GM23248 (cell line): ENCODE measurements at regions not wholly inside any gene's neighbourhood (a gene's known extent, or its start where the extent isn't known, plus 50 kb on each side); places are given as distances from the start of the nearest gene placed in this dataset.

Source experiments
- DNase-seq: peaks from one replicate; pipeline ENCODE4 v3.0.0-alpha.2; 2015
- H2AFZ ChIP-seq: fragments of 200-600 bp; sonication (generic); 2 replicates; pipeline ENCODE4 v1.6.1; 2016; ENCODE audit warnings: antibody characterized with exemption
- H3F3A ChIP-seq: fragments of 200-600 bp; sonication (generic); 2 replicates; pipeline ENCODE4 v1.6.1; 2016; ENCODE audit warnings: mild to moderate bottlenecking, antibody characterized with exemption, mixed run types; ENCODE audit not compliant: insufficient read depth
- H3K27ac ChIP-seq: fragments of 200-600 bp; sonication (generic); 2 replicates; pipeline ENCODE4 v1.5.1; 2016; ENCODE audit warnings: mild to moderate bottlenecking
- H3K27me3 ChIP-seq: fragments of 200-600 bp; sonication (generic); replicated peaks from 2 replicates; pipeline ENCODE4 v1.6.1; 2016; ENCODE audit warnings: mild to moderate bottlenecking; ENCODE audit not compliant: insufficient read depth
- H3K36me3 ChIP-seq: fragments of 200-600 bp; sonication (generic); 2 replicates; pipeline ENCODE4 v1.6.1; 2016; ENCODE audit warnings: low read depth, mild to moderate bottlenecking
- H3K4me1 ChIP-seq: fragments of 200-600 bp; sonication (generic); 2 replicates; pipeline ENCODE4 v1.6.1; 2016; ENCODE audit warnings: mild to moderate bottlenecking; ENCODE audit not compliant: insufficient read depth
- H3K4me2 ChIP-seq: fragments of 200-600 bp; sonication (generic); one replicate; pipeline ENCODE4 v1.6.1; 2016; ENCODE audit warnings: mild to moderate bottlenecking; ENCODE audit not compliant: unreplicated experiment
- H3K4me3 ChIP-seq: fragments of 200-600 bp; sonication (generic); 2 replicates; pipeline ENCODE4 v1.5.1; 2016; ENCODE audit warnings: mild to moderate bottlenecking
- H3K79me2 ChIP-seq: fragments of 200-600 bp; sonication (generic); 2 replicates; pipeline ENCODE4 v1.6.1; 2016; ENCODE audit warnings: mild to moderate bottlenecking; ENCODE audit not compliant: insufficient read depth
- H3K9ac ChIP-seq: fragments of 200-600 bp; sonication (generic); 2 replicates; pipeline ENCODE4 v1.6.1; 2016; ENCODE audit warnings: mild to moderate bottlenecking
- H3K9me2 ChIP-seq: fragments of 200-600 bp; sonication (generic); 2 replicates; pipeline ENCODE4 v1.6.1; 2016; ENCODE audit warnings: mixed run types, mild to moderate bottlenecking, moderate library complexity; ENCODE audit not compliant: insufficient read depth
- H3K9me3 ChIP-seq: fragments of 200-600 bp; sonication (generic); one replicate; pipeline ENCODE4 v1.6.1; 2017; ENCODE audit warnings: low read depth
- H4K20me1 ChIP-seq: fragments of 200-600 bp; sonication (generic); 2 replicates; pipeline ENCODE4 v1.6.0; 2016; ENCODE audit not compliant: insufficient read depth
- EZH2 ChIP-seq: fragments of 200-600 bp; sonication (generic); IDR thresholded peaks from 2 replicates; pipeline ENCODE4 v1.6.1; 2018; ENCODE audit warnings: antibody characterized with exemption, mild to moderate bottlenecking; ENCODE audit not compliant: insufficient read depth, poor library complexity, severe bottlenecking
- EZH2phosphoT487 ChIP-seq: fragments of 200-600 bp; sonication (generic); IDR thresholded peaks from 2 replicates; pipeline ENCODE4 v1.6.1; 2018; ENCODE audit warnings: antibody characterized with exemption, moderate library complexity, mild to moderate bottlenecking, low read depth; ENCODE audit not compliant: insufficient read depth
- WGBS, 2 experiments: methylation state at CpG; one replicate each; pipeline ENCODE4 v1.1.6; 2015 to 2017; ENCODE audit warnings: low lambda C conversion rate in 2 of 2, low coverage in 1 of 2; ENCODE audit errors: missing lambda C conversion rate in 2 of 2; 5-methylcytosine and 5-hydroxymethylcytosine counted together
- in situ Hi-C: fragments of 300-500 bp; cut with MboI; formaldehyde crosslinking; loops from 2 replicates; pipeline ENCODE4 v1.15.0; 2020

GRCh38 chr4:53788011-53788410 lies 196.7 kb upstream of the LNX1 start:
- no peaks in the 10 kb centered on the region for H4K20me1 ChIP-seq
- H3K9me3 ChIP-seq: no peaks in the 10 kb centered on the region
- no peak overlapping the region for H2AFZ ChIP-seq
- no peak overlapping the region for H3K9ac ChIP-seq
- H3K27me3 ChIP-seq: no peaks in the 10 kb centered on the region
- H3K27ac ChIP-seq: no peak overlapping the region
- H3K4me1 ChIP-seq: peaks cover 12% of the 10 kb centered on the region
- TF ChIP-seq EZH2phosphoT487: no peak
- no peak for TF ChIP-seq EZH2
- no peaks in the 10 kb centered on the region for H3K36me3 ChIP-seq
- H3K9me2 ChIP-seq: no peaks in the 10 kb centered on the region
- no peak overlapping the region for H3K4me2 ChIP-seq
- in situ Hi-C loops: no loop called here
- no peaks in the 10 kb centered on the region for H3K79me2 ChIP-seq
- DNase-seq: no peak
- peaks cover 5% of the 10 kb centered on the region; the same call in 1 of the 2 replicates for H3F3A ChIP-seq
- whole genome bisulfite sequencing, 2 experiments: 53 to 71% methylated on average over 3 of the region's 3 CpGs
- no peak overlapping the region for H3K4me3 ChIP-seq

GRCh38 chr4:53786632-53787031 lies 195.3 kb upstream of the LNX1 start:
- peak overlapping the region; percentile 56 for H2AFZ ChIP-seq
- H3K79me2 ChIP-seq: no peaks in the 10 kb centered on the region
- no peak overlapping the region for H3K4me3 ChIP-seq
- H3K27me3 ChIP-seq: no peaks in the 10 kb centered on the region
- H3K4me2 ChIP-seq: peak overlapping the region; percentile 7
- DNase-seq: no peak
- peaks cover 12% of the 10 kb centered on the region for H3K4me1 ChIP-seq
- no peaks in the 10 kb centered on the region for H3K9me2 ChIP-seq
- no peaks in the 10 kb centered on the region for H4K20me1 ChIP-seq
- in situ Hi-C loops: no loop called here
- H3F3A ChIP-seq: peaks cover 11% of the 10 kb centered on the region; the same call in 1 of the 2 replicates
- 25 to 39% methylated on average over 4 of the region's 4 CpGs for WGBS, 2 experiments
- H3K9me3 ChIP-seq: no peaks in the 10 kb centered on the region
- no peak for TF ChIP-seq EZH2phosphoT487
- no peak for TF ChIP-seq EZH2
- H3K27ac ChIP-seq: no peak overlapping the region
- H3K36me3 ChIP-seq: no peaks in the 10 kb centered on the region
- no peak overlapping the region for H3K9ac ChIP-seq

GRCh38 chr4:53785996-53786395 lies 194.7 kb upstream of the LNX1 start:
- H3K4me2 ChIP-seq: no peak overlapping the region
- H3F3A ChIP-seq: peaks cover 17% of the 10 kb centered on the region
- no peaks in the 10 kb centered on the region for H4K20me1 ChIP-seq
- H3K4me1 ChIP-seq: peaks cover 16% of the 10 kb centered on the region
- H3K36me3 ChIP-seq: no peaks in the 10 kb centered on the region
- TF ChIP-seq EZH2 (no peak), EZH2phosphoT487 (no peak)
- no peaks in the 10 kb centered on the region for H3K9me3 ChIP-seq
- H3K9me2 ChIP-seq: no peaks in the 10 kb centered on the region
- in situ Hi-C loops: no loop called here
- no peak overlapping the region for H3K27ac ChIP-seq
- H3K4me3 ChIP-seq: no peak overlapping the region
- no peak for DNase-seq
- no peak overlapping the region for H2AFZ ChIP-seq
- no peak overlapping the region for H3K9ac ChIP-seq
- 82 to 86% methylated on average over 6 of the region's 6 CpGs for WGBS, 2 experiments
- no peaks in the 10 kb centered on the region for H3K79me2 ChIP-seq
- no peaks in the 10 kb centered on the region for H3K27me3 ChIP-seq

GRCh38 chr4:53784112-53784511 lies 192.8 kb upstream of the LNX1 start:
- no peaks in the 10 kb centered on the region for H3K9me3 ChIP-seq
- H3K4me1 ChIP-seq: peaks cover 24% of the 10 kb centered on the region
- H3K36me3 ChIP-seq: no peaks in the 10 kb centered on the region
- H3K79me2 ChIP-seq: no peaks in the 10 kb centered on the region
- in situ Hi-C loops: no loop called here
- H3K9ac ChIP-seq: no peak overlapping the region
- H4K20me1 ChIP-seq: no peaks in the 10 kb centered on the region
- no peaks in the 10 kb centered on the region for H3K9me2 ChIP-seq
- H3K4me2 ChIP-seq: no peak overlapping the region
- no peak overlapping the region for H3K27ac ChIP-seq
- no peaks in the 10 kb centered on the region for H3K27me3 ChIP-seq
- no peak overlapping the region for H2AFZ ChIP-seq
- no peak overlapping the region for H3K4me3 ChIP-seq
- no peak for DNase-seq
- H3F3A ChIP-seq: peaks cover 24% of the 10 kb centered on the region
- WGBS, 2 experiments: 94 to 96% methylated on average over 3 of the region's 3 CpGs
- no peak for TF ChIP-seq EZH2
- no peak for TF ChIP-seq EZH2phosphoT487

- H3K4me1 ChIP-seq: peaks cover 26% of the 10 kb centered on the region
- in situ Hi-C loops: no loop called here
- H3K36me3 ChIP-seq: no peaks in the 10 kb centered on the region
- peaks cover 26% of the 10 kb centered on the region for H3F3A ChIP-seq
- no peak overlapping the region for H3K9ac ChIP-seq
- TF ChIP-seq EZH2phosphoT487 (no peak), EZH2 (no peak)
- H3K9me3 ChIP-seq: no peaks in the 10 kb centered on the region
- H2AFZ ChIP-seq: no peak overlapping the region
- no peak for DNase-seq
- H3K4me2 ChIP-seq: no peak overlapping the region
- 94 to 100% methylated on average over 1 of the region's 1 CpG for WGBS, 2 experiments
- H3K9me2 ChIP-seq: no peaks in the 10 kb centered on the region
- no peak overlapping the region for H3K4me3 ChIP-seq
- no peak overlapping the region for H3K27ac ChIP-seq
- H3K79me2 ChIP-seq: no peaks in the 10 kb centered on the region
- H4K20me1 ChIP-seq: no peaks in the 10 kb centered on the region
- H3K27me3 ChIP-seq: no peaks in the 10 kb centered on the region
Observed at GRCh38 chr4:53783208-53783859, 192.0 kb upstream of the LNX1 start.
